Vagina (tissue), 2 donors: ENCODE measurements at regions not wholly inside any gene's neighbourhood (a gene's known extent, or its start where the extent isn't known, plus 50 kb on each side); places are given as distances from the start of the nearest gene placed in this dataset.

ENCODE experiments used
- DNase-seq, 2 donors: peaks; one replicate each; pipeline ENCODE4 v3.0.0-alpha.2; 2017; ENCODE audit errors: extremely low spot score in 2 of 2
- H3K27ac ChIP-seq: fragments of 200-600 bp; sonication (generic); one replicate; pipeline ENCODE4 v1.5.1; 2019
- H3K27me3 ChIP-seq: fragments of 200-600 bp; sonication (generic); one replicate; pipeline ENCODE4 v1.5.1; 2019
- H3K36me3 ChIP-seq, 2 donors: fragments of 200-600 bp; sonication (generic); one replicate each; pipeline ENCODE4 v1.5.1; 2017 to 2019
- H3K4me1 ChIP-seq: fragments of 200-600 bp; sonication (generic); one replicate; pipeline ENCODE4 v1.5.1; 2019
- H3K4me3 ChIP-seq, 2 donors: fragments of 200-600 bp; sonication (generic); 1 replicate in 1 of 2; 2 replicates in 1 of 2; pipeline ENCODE4 v1.5.1; 2016 to 2019
- H3K9me3 ChIP-seq: fragments of 200-600 bp; sonication (generic); one replicate; pipeline ENCODE4 v1.5.1; 2019
- POLR2A ChIP-seq, 2 donors: fragments of 450-650 bp; IDR thresholded peaks; one replicate each; pipeline ENCODE4 v1.6.1; 2017; ENCODE audit warnings: antibody characterized with exemption in 2 of 2, mild to moderate bottlenecking in 2 of 2, moderate library complexity in 2 of 2
- POLR2AphosphoS5 ChIP-seq, 2 donors: sonication (generic); formaldehyde crosslinking; IDR thresholded peaks; one replicate each; pipeline ENCODE4 v1.9.0; 2017; ENCODE audit warnings: antibody characterized with exemption in 2 of 2, mild to moderate bottlenecking in 2 of 2, low read depth in 1 of 2; ENCODE audit not compliant: insufficient read depth in 1 of 2
- intact Hi-C: fragments of 100-400 bp; cut with DNase I; formaldehyde crosslinking; loops from one replicate; pipeline ENCODE4 v1.15.1; 2023
- TF ChIP-seq, protein P1 (sequence below), 3 experiments: fragments of 450-650 bp in 2 of 3; fragments of 200-600 bp in 1 of 3; sonication (generic) in 1 of 3; IDR thresholded peaks; one replicate each; pipeline ENCODE4 v1.5.1; 2017 to 2019; ENCODE audit warnings: antibody characterized with exemption in 3 of 3, mild to moderate bottlenecking in 2 of 3, moderate library complexity in 2 of 3

DNA sequence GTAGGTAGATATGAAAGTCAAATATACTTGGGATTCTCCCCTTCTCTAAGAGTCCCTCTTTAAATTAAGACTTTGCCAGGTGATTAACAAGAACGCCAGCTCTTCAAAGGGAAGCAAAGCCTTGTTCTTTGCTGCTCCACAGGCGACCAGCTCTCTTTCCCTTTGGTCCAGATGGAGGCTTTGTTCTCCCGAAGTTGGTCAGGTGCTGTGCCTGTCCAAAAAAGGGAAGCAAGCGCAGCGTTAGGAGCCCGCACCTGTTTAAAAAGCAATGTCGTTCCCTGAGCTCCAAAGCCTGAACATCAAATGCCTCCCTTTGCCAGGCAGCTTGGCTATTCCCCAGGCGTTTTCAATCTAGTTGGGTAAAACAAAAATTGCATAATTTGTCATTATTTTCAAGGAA is 1913.1 kb upstream of the PIK3C3 start:
- no peak overlapping the region for H3K27ac ChIP-seq
- no peaks in the 10 kb centered on the region for H3K9me3 ChIP-seq
- H3K27me3 ChIP-seq, result no peaks in the 10 kb centered on the region
- no peaks in the 10 kb centered on the region for H3K36me3 ChIP-seq
- intact Hi-C loops, result no loop called here
- H3K4me1 ChIP-seq, result no peaks in the 10 kb centered on the region
- no peak for DNase-seq
- TF ChIP-seq, protein P1, sequence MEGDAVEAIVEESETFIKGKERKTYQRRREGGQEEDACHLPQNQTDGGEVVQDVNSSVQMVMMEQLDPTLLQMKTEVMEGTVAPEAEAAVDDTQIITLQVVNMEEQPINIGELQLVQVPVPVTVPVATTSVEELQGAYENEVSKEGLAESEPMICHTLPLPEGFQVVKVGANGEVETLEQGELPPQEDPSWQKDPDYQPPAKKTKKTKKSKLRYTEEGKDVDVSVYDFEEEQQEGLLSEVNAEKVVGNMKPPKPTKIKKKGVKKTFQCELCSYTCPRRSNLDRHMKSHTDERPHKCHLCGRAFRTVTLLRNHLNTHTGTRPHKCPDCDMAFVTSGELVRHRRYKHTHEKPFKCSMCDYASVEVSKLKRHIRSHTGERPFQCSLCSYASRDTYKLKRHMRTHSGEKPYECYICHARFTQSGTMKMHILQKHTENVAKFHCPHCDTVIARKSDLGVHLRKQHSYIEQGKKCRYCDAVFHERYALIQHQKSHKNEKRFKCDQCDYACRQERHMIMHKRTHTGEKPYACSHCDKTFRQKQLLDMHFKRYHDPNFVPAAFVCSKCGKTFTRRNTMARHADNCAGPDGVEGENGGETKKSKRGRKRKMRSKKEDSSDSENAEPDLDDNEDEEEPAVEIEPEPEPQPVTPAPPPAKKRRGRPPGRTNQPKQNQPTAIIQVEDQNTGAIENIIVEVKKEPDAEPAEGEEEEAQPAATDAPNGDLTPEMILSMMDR (IDR thresholded peaks at IDR 0.05), result no peak
- TF ChIP-seq POLR2A (IDR thresholded peaks at IDR 0.05) (no peak), POLR2AphosphoS5 (IDR thresholded peaks at IDR 0.05; ENCODE audit: insufficient read depth in 1 of 2, low read depth in 1 of 2) (no peak)
- H3K4me3 ChIP-seq, result no peak overlapping the region

DNA sequence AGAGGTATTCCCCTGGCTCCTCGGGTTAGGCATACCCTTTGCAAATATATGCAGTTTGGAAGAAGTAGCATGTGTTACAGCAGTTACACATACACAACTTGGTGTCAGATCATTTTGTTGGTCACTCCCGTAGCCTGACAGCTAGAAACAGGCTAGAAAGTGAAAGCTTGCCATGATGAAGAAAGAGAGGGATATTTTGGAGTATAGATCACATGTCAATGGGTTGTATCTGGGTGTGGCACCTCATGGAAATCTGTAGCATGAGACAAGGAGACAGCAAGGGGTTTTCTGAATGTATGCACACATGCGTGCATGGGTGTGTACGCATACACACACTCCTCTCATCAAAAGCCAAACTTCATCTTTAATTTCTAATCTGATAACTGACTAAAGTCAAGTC is 1914.5 kb upstream of the PIK3C3 start:
- DNase-seq, result no peak
- Histone ChIP-seq H3K36me3 (no peaks in the 10 kb centered on the region), H3K27me3 (no peaks in the 10 kb centered on the region), H3K9me3 (no peaks in the 10 kb centered on the region), H3K27ac (no peak overlapping the region), H3K4me1 (no peaks in the 10 kb centered on the region), H3K4me3 (no peak overlapping the region)
- intact Hi-C loops, result no loop called here
- TF ChIP-seq POLR2AphosphoS5 (IDR thresholded peaks at IDR 0.05; ENCODE audit: insufficient read depth in 1 of 2, low read depth in 1 of 2) (no peak), POLR2A (IDR thresholded peaks at IDR 0.05) (no peak)
- TF ChIP-seq, protein P1 (IDR thresholded peaks at IDR 0.05), result no peak

DNA sequence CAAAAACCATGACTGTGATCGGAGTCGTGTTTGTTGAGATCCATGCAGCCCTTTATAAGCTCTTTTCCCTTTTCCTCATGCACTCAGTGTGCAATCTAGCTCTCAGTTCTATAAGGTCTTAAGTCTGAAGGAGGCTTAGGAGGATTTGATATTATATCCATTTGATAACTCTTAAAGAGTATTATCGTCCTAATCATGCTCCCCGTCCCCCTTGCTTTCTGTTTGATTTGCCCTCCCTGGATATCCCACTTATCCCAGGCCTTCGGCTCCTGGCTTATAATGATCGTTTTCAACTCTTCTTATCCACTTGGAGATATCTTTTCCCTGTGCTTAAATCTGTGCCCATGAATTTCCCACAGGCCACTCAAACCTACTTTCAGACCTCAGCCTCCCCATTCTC is 1917.7 kb upstream of the PIK3C3 start:
- H3K4me3 ChIP-seq, result no peak overlapping the region
- no peaks in the 10 kb centered on the region for H3K4me1 ChIP-seq
- H3K27me3 ChIP-seq, result no peaks in the 10 kb centered on the region
- no peaks in the 10 kb centered on the region for H3K9me3 ChIP-seq
- no peak overlapping the region for H3K27ac ChIP-seq
- TF ChIP-seq, protein P1 (IDR thresholded peaks at IDR 0.05), result no peak
- TF ChIP-seq POLR2A (IDR thresholded peaks at IDR 0.05), result no peak
- TF ChIP-seq POLR2AphosphoS5 (IDR thresholded peaks at IDR 0.05; ENCODE audit: insufficient read depth in 1 of 2, low read depth in 1 of 2), result no peak
- intact Hi-C loops, result loop anchor here (5.0 kb wide), 1 partner anchor 1430 kb away; no protein-coding TSS in a partner anchor
- no peak for DNase-seq
- H3K36me3 ChIP-seq, result no peaks in the 10 kb centered on the region

DNA sequence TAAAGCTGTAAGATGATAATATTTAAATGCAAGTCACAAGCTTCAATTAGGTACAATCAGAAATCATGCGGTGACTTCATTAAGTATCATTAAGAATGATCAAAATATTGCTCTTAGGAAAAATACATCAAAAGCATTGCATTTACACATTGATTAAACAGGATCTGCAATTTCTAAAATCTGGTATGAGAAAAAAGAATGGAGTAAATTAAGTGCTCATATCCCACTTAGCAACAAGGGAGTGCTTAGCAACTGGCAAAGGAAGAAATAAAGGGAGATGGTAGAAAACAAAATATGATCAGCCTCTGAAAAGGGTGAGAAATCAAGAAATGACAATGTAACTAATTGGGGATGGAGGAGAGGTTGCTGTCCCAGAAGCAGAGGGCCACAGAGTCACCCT is 1918.2 kb upstream of the PIK3C3 start:
- no peaks in the 10 kb centered on the region for H3K4me1 ChIP-seq
- H3K27me3 ChIP-seq, result no peaks in the 10 kb centered on the region
- intact Hi-C loops, result loop anchor here (5.0 kb wide), 1 partner anchor 1430 kb away; no protein-coding TSS in a partner anchor
- TF ChIP-seq POLR2A (IDR thresholded peaks at IDR 0.05) (no peak), POLR2AphosphoS5 (IDR thresholded peaks at IDR 0.05; ENCODE audit: insufficient read depth in 1 of 2, low read depth in 1 of 2) (no peak)
- TF ChIP-seq, protein P1 (IDR thresholded peaks at IDR 0.05), result no peak
- H3K36me3 ChIP-seq, result no peaks in the 10 kb centered on the region
- no peaks in the 10 kb centered on the region for H3K9me3 ChIP-seq
- H3K4me3 ChIP-seq, result no peak overlapping the region
- no peak for DNase-seq
- H3K27ac ChIP-seq, result no peak overlapping the region

DNA sequence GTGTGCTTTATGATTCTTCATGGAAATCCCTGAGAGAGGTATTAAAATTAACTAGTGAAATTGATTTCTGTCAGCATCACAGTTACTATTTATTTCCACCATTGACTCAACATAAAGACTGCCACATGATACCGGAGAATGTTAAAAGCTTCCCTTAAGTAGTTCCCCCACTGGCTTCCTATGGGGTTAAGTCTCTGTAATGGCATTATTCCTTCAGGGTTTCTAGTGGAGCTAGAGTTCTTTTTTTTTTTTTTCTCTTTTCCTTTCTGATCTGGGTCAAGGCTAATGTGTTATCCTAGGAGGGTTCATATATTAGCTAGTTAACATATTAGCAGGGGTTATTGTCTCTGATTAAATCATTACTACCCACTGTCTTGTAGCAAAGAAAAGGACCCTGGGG is 1919.1 kb upstream of the PIK3C3 start:
- H3K4me1 ChIP-seq, result no peaks in the 10 kb centered on the region
- H3K9me3 ChIP-seq, result no peaks in the 10 kb centered on the region
- no peaks in the 10 kb centered on the region for H3K36me3 ChIP-seq
- DNase-seq, result no peak
- no peaks in the 10 kb centered on the region for H3K27me3 ChIP-seq
- H3K27ac ChIP-seq, result no peak overlapping the region
- no peak overlapping the region for H3K4me3 ChIP-seq
- intact Hi-C loops, result loop anchor here (5.0 kb wide), 1 partner anchor 1431 kb away; no protein-coding TSS in a partner anchor
- TF ChIP-seq, protein P1 (IDR thresholded peaks at IDR 0.05), result no peak
- TF ChIP-seq POLR2A (IDR thresholded peaks at IDR 0.05) (no peak), POLR2AphosphoS5 (IDR thresholded peaks at IDR 0.05; ENCODE audit: insufficient read depth in 1 of 2, low read depth in 1 of 2) (no peak)
